ENCODE measurements at regions not wholly inside any gene's neighbourhood (a gene's known extent, or its start where the extent isn't known, plus 50 kb on each side); places are given as distances from the start of the nearest gene placed in this dataset.

DNA sequence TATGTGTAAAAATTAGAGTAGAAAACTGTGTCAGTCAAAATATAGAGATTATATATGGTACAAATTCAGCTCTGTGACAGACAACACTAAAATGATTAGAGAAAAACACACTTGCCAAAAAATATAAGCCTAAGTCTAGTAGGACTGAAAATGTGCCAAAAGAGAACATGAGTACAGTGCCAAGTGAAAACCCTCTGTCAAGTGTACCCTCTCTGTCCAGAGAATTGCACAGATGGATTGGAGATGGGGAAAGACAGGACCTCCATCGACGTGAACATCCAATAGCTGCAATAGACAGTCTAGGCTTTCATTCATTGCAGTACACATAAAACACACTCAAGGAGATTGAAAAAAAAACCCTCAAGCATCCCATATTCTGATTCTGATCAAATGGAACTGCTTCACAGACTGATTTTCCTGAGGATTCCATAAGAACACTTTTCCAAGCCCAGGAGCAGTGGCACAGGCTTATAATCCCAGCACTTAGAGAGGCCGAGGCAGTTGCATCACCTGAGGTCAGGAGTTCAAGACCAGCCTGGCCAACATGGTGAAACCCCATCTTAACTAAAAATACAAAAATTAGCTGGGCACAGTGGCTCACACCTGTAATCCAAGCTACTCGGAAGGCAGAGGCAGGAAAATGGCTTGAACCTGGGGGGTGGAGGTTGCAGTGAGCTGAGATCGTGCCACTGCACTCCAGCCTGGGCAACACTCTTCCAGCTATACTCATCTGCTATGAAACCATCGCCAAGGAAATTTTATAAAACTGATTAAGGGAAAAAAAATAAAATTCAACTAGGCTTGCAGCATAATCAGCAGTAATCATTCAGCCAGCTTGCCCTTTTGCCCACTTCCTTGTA, 110.0 kb upstream of the TRIM24 start:
- no peak for TF ChIP-seq EZH2phosphoT487 (IDR thresholded peaks at IDR 0.05; ENCODE audit: insufficient read depth, low read depth)
- no peak for TF ChIP-seq EZH2 (IDR thresholded peaks at IDR 0.05; ENCODE audit: insufficient read depth, poor library complexity, severe bottlenecking)
